UCSD-AML1 (cell line): ENCODE measurements at regions not wholly inside any gene's neighbourhood (a gene's known extent, or its start where the extent isn't known, plus 50 kb on each side); places are given as distances from the start of the nearest gene placed in this dataset.

ENCODE experiments used
- DNase-seq: peaks from one replicate; lab custom pipeline; 2025; ENCODE audit not compliant: unreplicated experiment; lab: John Stamatoyannopoulos, UW

DNA sequence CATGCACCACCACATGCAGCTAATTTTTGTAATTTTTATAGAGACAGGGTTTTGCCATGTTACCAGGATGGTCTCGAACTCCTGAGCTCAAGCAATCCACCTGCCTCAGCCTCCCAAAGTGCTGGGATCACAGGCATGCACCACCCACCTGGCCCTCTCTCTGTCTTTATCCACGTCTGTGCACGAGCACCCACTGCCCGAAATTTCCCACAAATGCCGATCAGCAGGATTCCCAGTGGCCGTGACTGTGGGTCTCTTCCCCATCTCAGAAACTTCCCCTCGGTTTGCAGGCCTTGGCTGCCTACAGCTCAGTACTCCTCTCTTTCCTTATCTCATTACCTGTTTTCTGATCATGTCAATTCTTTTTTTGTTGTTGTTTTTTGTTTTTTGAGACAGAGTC lies 217.3 kb downstream of the TTC32 start:
- no peak for DNase-seq

- DNase-seq, result no peak
Measured at GRCh38 chr2:19683556-19683955, 218.2 kb downstream of the TTC32 start.

- DNase-seq, result no peak
Measured at GRCh38 chr2:19682493-19682892, 219.3 kb downstream of the TTC32 start.

- no peak for DNase-seq
Measured at GRCh38 chr2:19677825-19678518, 223.8 kb downstream of the TTC32 start.

DNA sequence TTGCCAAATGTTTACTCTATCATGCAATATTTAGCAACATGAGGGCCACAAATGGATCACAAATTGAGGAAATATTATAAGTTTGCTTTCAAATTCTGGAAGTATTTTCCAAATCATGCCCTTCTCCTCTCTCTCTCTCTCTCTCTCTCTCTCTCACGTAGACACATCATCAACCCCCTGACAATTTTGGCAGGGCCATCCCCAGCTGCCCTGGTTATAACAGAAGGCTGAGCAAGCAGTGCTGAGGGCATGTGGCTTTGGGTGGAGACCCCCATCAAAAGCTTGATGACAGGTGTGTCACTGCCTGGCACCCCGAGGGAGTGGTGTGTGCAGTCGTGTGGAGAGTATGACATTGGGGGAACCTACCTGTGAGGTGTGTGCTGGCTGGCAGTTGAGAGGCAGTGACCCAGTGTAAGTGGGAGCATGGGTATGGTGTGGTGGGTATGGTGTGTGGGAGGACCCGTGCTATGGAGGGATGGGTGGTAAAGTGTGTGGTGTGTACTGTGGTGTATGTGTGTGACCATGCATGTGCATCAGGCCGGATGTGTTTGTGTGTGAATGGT lies 224.5 kb downstream of the TTC32 start:
- no peak for DNase-seq

GRCh38 chr2:19676770-19677169 lies 225.0 kb downstream of the TTC32 start:
- DNase-seq, result no peak

- DNase-seq, result no peak
Measured at GRCh38 chr2:19675856-19676460, 225.8 kb downstream of the TTC32 start.

DNA sequence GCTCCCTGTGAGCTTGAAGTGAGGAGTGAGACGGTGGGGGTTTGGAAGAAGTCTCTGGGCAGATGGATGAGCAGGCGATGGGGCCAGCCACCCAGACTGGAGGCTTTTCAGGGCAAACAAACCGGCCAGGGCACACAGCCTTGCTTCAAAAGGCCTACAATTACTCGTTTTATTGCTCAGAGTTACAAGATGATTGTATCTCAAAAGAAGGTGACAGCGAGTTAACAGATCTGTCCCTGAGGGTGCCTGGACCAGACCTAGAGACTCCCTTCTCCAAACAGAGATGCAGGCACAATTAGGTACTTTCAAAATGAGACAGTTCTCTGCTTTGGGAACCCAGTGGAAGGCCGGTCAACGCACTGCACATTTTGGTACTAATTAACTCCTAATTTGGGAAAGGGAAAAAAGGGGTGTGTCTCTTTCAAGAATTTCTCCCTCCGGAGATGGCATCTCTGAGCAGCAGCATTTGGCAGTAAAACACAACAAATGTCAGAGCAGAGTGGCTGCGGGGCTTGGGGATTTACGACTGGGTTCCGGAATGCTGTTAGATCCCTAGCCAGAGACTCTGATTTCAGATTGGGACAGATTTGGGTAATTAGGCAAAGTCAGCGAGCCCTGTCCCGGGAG lies 226.7 kb downstream of the TTC32 start:
- DNase-seq, result no peak

GRCh38 chr2:19674051-19675002 lies 227.5 kb downstream of the TTC32 start:
- DNase-seq, result no peak

GRCh38 chr2:19673213-19673791 lies 228.5 kb downstream of the TTC32 start:
- no peak for DNase-seq

DNA sequence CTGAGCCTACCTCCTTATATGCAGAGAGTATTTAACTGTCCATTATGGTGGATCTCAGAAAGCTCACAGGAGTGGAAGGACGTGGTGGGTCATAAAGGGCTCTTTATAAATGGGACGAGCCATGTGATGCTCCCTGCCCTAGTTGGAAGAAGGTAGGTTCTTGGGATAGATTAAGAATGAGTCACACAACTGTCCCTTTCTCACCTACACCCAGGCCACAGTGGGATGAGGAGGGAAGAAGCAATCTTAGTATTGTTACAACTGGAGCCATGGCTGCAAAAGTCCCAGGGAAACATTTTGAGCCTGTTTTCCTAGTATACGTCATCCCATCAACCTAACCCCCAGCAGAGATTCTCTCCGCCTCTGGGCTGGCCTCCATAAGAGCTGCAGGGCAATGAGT lies 229.9 kb downstream of the TTC32 start:
- DNase-seq, result no peak

DNA sequence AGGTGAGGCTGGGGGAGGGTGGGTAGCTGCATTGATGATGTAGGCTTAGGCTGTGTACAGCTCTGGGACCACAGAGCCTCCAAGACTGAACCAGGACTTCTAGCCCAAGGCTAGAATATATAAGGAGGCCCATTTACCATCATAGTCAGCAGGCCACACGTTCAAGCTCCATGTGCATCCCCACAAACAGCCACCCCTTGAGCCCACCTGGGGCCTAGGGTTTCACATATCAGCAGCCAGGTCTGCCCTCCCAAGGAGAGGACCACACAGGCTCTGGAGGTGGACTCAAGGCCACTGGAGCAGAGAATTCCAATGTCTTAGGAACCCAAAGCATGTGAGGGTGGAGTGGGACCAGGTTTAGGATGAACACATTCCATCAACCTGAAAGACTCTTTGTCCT lies 230.5 kb downstream of the TTC32 start:
- no peak for DNase-seq

- no peak for DNase-seq
Measured at GRCh38 chr2:19670303-19670702, 231.5 kb downstream of the TTC32 start.

DNA sequence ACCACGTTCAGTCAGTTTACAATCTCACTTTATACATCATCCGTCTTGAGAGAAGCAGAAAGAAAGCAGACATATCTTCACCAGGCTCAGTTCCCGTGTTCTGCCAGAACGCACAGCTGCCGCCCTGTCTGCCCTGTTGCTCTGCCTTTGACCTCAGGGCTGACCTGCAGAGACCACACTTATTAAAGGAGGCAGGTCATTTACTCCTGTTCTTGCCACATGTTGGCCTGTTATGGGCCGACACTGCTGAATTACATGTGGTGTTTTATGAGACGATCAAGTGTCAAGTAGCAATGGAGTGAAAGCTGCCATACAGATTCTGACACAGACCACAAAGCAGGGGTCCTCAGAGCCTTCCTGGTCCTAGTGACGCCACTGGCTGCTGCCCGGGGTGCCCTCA lies 232.2 kb downstream of the TTC32 start:
- DNase-seq, result no peak

DNA sequence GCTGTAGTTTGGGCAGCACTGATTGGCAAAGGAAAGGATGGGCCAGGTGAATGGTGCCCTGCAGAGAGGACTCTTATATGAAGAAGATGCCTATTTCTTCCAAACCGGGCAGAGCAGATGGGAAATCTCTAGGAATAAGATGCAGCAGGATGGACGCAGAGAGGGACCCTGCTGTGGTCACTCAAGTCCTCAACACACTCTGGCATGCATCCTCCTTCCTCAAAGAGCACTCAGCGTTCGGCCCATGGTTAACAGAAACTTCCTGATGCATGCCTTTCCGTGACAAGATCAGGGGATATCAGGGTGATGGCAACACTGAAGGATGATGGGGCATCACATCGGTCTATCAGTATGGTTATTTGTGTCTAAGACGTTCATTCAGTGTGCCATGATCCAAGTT lies 232.7 kb downstream of the TTC32 start:
- no peak for DNase-seq

- DNase-seq, result no peak
Measured at GRCh38 chr2:19667536-19667949, 234.2 kb downstream of the TTC32 start.

- DNase-seq, result no peak
Measured at GRCh38 chr2:19667085-19667484, 234.7 kb downstream of the TTC32 start.

DNA sequence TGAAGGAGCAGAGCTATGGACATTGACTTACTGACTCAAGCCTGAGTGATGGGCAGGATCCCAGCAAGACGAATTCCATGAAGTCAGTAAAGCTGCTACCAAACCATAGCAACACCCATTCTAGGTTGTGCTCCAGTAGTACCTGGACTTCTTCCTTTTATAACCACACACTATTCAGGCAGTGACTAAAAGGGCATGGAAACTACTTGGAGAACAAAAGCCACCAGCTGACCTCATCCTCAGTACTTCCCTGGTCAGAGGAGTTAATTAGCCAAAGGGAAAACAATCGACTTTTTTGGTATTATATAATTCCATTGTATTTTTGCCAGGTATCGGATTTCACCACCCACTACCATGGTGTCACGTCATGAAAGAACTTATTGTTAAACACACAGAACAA lies 237.1 kb downstream of the TTC32 start:
- DNase-seq, result no peak

GRCh38 chr2:19659024-19659792 lies 242.6 kb downstream of the TTC32 start:
- no peak for DNase-seq

- DNase-seq, result no peak
Measured at GRCh38 chr2:19656011-19656410, 245.8 kb downstream of the TTC32 start.
